HEK293 (cell line): ENCODE measurements at regions not wholly inside any gene's neighbourhood (a gene's known extent, or its start where the extent isn't known, plus 50 kb on each side); places are given as distances from the start of the nearest gene placed in this dataset.

Source experiments
- CTCF ChIA-PET: fragments of 350-600 bp; formaldehyde crosslinking; extraction: SDS; loops from one replicate; lab custom pipeline; 2021; ENCODE audit warnings: antibody characterized with exemption; lab: Yijun Ruan, JAX
- POLR2A ChIA-PET: fragments of 300-600 bp; formaldehyde crosslinking; extraction: SDS; loops from one replicate; lab custom pipeline; 2020; ENCODE audit warnings: antibody characterized with exemption, inconsistent platforms; lab: Yijun Ruan, JAX
- H3K27ac ChIP-seq: fragments of 200-500 bp; sonication (Bioruptor generic); 2 replicates; pipeline ENCODE4 v1.5.1; 2014; ENCODE audit warnings: low read depth, low read length, control low read depth, inconsistent platforms; ENCODE audit errors: extremely low read depth
- H3K36me3 ChIP-seq, 2 experiments: fragments of 200-500 bp in 1 of 2; sonication (Bioruptor generic) in 1 of 2; 1 replicate in 1 of 2; 2 replicates in 1 of 2; pipeline ENCODE4 v1.5.1; 2014 to 2017; ENCODE audit warnings: inconsistent platforms in 2 of 2, low read length in 2 of 2; ENCODE audit not compliant: control insufficient read depth in 2 of 2, insufficient read depth in 1 of 2
- H3K4me1 ChIP-seq: fragments of 200-500 bp; sonication (Bioruptor generic); 2 replicates; pipeline ENCODE4 v1.5.1; 2014; ENCODE audit warnings: mild to moderate bottlenecking, low read length, inconsistent platforms; ENCODE audit not compliant: control insufficient read depth, insufficient read depth
- H3K4me3 ChIP-seq: 2 replicates; pipeline ENCODE4 v1.5.1; 2011; ENCODE audit warnings: low read depth, mild to moderate bottlenecking, control low read depth, low read length, moderate library complexity
- H3K9me3 ChIP-seq: fragments of 200-500 bp; sonication (Bioruptor generic); 2 replicates; pipeline ENCODE4 v1.5.1; 2014; ENCODE audit warnings: low read depth, low read length, inconsistent platforms; ENCODE audit not compliant: control insufficient read depth, insufficient read depth
- HOXA7 ChIP-seq: sonication (generic); formaldehyde crosslinking; IDR thresholded peaks from 2 replicates; pipeline ENCODE4 v1.8.1; 2022; ENCODE audit warnings: missing genetic modification reagents, borderline replicate concordance
- KLF1 ChIP-seq: fragments of 450-650 bp; formaldehyde crosslinking; IDR thresholded peaks from 2 replicates; pipeline ENCODE4 v1.5.1; 2016; ENCODE audit warnings: missing biosample characterization, missing genetic modification characterization
- MEIS1 ChIP-seq: sonication (generic); formaldehyde crosslinking; IDR thresholded peaks from 2 replicates; pipeline ENCODE4 v1.8.1; 2022; ENCODE audit warnings: missing genetic modification reagents, mild to moderate bottlenecking, borderline replicate concordance
- TCF7L2 ChIP-seq: IDR thresholded peaks from 2 replicates; pipeline ENCODE4 v1.6.1; 2011; ENCODE audit warnings: low read depth, mild to moderate bottlenecking, inconsistent platforms, low read length, moderate library complexity, borderline replicate concordance
- ZEB2 ChIP-seq: fragments of 450-650 bp; formaldehyde crosslinking; IDR thresholded peaks from 2 replicates; pipeline ENCODE4 v1.5.1; 2016; ENCODE audit warnings: missing biosample characterization, missing genetic modification characterization
- ZFP3 ChIP-seq: fragments of 450-650 bp; formaldehyde crosslinking; IDR thresholded peaks from 2 replicates; pipeline ENCODE4 v1.5.1; 2016; ENCODE audit warnings: low read depth, missing biosample characterization, missing genetic modification characterization
- ZNF133 ChIP-seq: fragments of 450-650 bp; formaldehyde crosslinking; IDR thresholded peaks from 2 replicates; pipeline ENCODE4 v1.5.1; 2016; ENCODE audit warnings: missing biosample characterization, missing genetic modification characterization
- ZNF19 ChIP-seq: fragments of 450-650 bp; formaldehyde crosslinking; IDR thresholded peaks from 2 replicates; pipeline ENCODE4; 2016; ENCODE audit warnings: missing biosample characterization, missing genetic modification characterization, low read depth
- ZNF239 ChIP-seq: fragments of 450-650 bp; formaldehyde crosslinking; IDR thresholded peaks from 2 replicates; pipeline ENCODE4 v1.5.1; 2016; ENCODE audit warnings: missing biosample characterization, missing genetic modification characterization
- ZNF24 ChIP-seq: fragments of 450-650 bp; formaldehyde crosslinking; IDR thresholded peaks from 2 replicates; pipeline ENCODE4 v1.5.1; 2016; ENCODE audit warnings: missing biosample characterization, missing genetic modification characterization
- ZNF274 ChIP-seq, 2 experiments: fragments of 200-500 bp in 1 of 2; fragments of 450-650 bp in 1 of 2; sonication (Bioruptor generic) in 1 of 2; formaldehyde crosslinking in 1 of 2; IDR thresholded peaks; 2 replicates each; pipeline versions ENCODE4 v1.5.1 to v1.6.1; 2014 to 2016; ENCODE audit warnings: borderline replicate concordance in 1 of 2, inconsistent platforms in 1 of 2, low read length in 1 of 2, missing biosample characterization in 1 of 2, missing genetic modification characterization in 1 of 2
- ZNF311 ChIP-seq: fragments of 450-650 bp; formaldehyde crosslinking; IDR thresholded peaks from 2 replicates; pipeline ENCODE4 v1.5.1; 2017; ENCODE audit warnings: missing biosample characterization, missing genetic modification characterization, borderline replicate concordance
- ZNF324 ChIP-seq: fragments of 450-650 bp; formaldehyde crosslinking; IDR thresholded peaks from 2 replicates; pipeline ENCODE4 v1.5.1; 2016; ENCODE audit warnings: missing biosample characterization, missing genetic modification characterization
- ZNF335 ChIP-seq: fragments of 450-650 bp; formaldehyde crosslinking; conservative IDR thresholded peaks from 2 replicates; pipeline ENCODE4 v1.5.1; 2016; ENCODE audit warnings: missing biosample characterization, missing genetic modification characterization
- ZNF558 ChIP-seq: fragments of 450-650 bp; formaldehyde crosslinking; IDR thresholded peaks from 2 replicates; pipeline ENCODE4 v1.5.1; 2016; ENCODE audit warnings: missing biosample characterization, missing genetic modification characterization
- ZNF585B ChIP-seq: fragments of 450-650 bp; formaldehyde crosslinking; IDR thresholded peaks from 2 replicates; pipeline ENCODE4 v1.5.1; 2016; ENCODE audit warnings: missing biosample characterization, missing genetic modification characterization
- ZNF621 ChIP-seq: fragments of 450-650 bp; formaldehyde crosslinking; IDR thresholded peaks from 2 replicates; pipeline ENCODE4 v1.5.1; 2017; ENCODE audit warnings: missing biosample characterization, missing genetic modification characterization
- ZNF629 ChIP-seq: fragments of 450-650 bp; formaldehyde crosslinking; IDR thresholded peaks from 2 replicates; pipeline ENCODE4 v1.5.1; 2017; ENCODE audit warnings: missing biosample characterization, missing genetic modification characterization
- ZNF639 ChIP-seq: fragments of 450-650 bp; formaldehyde crosslinking; IDR thresholded peaks from 2 replicates; pipeline ENCODE4 v1.5.1; 2016; ENCODE audit warnings: missing biosample characterization, missing genetic modification characterization
- ZNF660 ChIP-seq: fragments of 450-650 bp; IDR thresholded peaks from 2 replicates; pipeline ENCODE4 v1.5.1; 2018; ENCODE audit warnings: missing biosample characterization, mild to moderate bottlenecking, missing genetic modification characterization
- ZNF707 ChIP-seq: fragments of 450-650 bp; formaldehyde crosslinking; IDR thresholded peaks from 2 replicates; pipeline ENCODE4 v1.5.1; 2016; ENCODE audit warnings: missing biosample characterization, missing genetic modification characterization
- ZSCAN18 ChIP-seq: fragments of 450-650 bp; formaldehyde crosslinking; IDR thresholded peaks from 2 replicates; pipeline ENCODE4 v1.5.1; 2016; ENCODE audit warnings: missing biosample characterization, missing genetic modification characterization
- TF ChIP-seq, protein P1 (sequence below): fragments of 450-650 bp; formaldehyde crosslinking; IDR thresholded peaks from 2 replicates; pipeline ENCODE4 v1.5.1; 2016; ENCODE audit warnings: missing biosample characterization, missing genetic modification characterization

DNA sequence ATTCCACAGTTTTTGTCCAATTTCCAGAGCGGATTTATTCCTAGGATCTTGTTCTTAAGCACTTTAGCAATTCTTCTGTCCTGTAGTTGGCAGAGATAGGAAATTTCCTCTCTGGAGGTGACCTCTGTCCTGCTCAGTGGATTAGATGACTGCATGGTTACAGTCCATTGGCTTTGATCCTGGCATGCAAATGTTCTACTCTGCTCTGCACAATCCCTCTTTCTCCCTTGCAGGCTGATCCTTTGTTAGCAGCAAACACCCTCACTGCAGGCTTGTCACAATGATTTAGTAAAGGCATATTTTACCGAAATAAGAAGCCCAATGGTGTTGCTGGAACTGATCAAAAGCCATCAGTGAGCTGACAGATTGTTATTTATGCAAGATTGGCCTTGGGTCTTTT lies 243.8 kb downstream of the COX7C start:
- H3K27ac ChIP-seq: no peak overlapping the region
- TF ChIP-seq ZNF629 (tag by site-specific recombination) (no peak), ZNF558 (tag by site-specific recombination) (no peak), HOXA7 (no peak), KLF1 (tag by site-specific recombination) (no peak), ZNF239 (tag by site-specific recombination) (no peak)
- ChIA-PET POLR2A (no interaction called here), CTCF (no interaction called here)
- no peaks in the 10 kb centered on the region for H3K4me1 ChIP-seq
- no peaks in the 10 kb centered on the region for H3K36me3 ChIP-seq
- H3K9me3 ChIP-seq: no peaks in the 10 kb centered on the region
- H3K4me3 ChIP-seq: no peak overlapping the region

- Histone ChIP-seq H3K27ac (no peak overlapping the region), H3K4me1 (no peaks in the 10 kb centered on the region), H3K9me3 (no peaks in the 10 kb centered on the region), H3K36me3 (no peaks in the 10 kb centered on the region)
- POLR2A ChIA-PET: no interaction called here
- TF ChIP-seq ZNF660 (tag by site-specific recombination): no peak
- no peak for TF ChIP-seq ZEB2 (tag by site-specific recombination)
- no peak for TF ChIP-seq ZNF24 (tag by site-specific recombination)
- TF ChIP-seq, all 188 proteins: peak for 0
- no peak overlapping the region for H3K4me3 ChIP-seq
- CTCF ChIA-PET: interaction anchor here (0.7 kb wide), 1 partner anchor 538 kb away, joined by 4 read pairs; no protein-coding TSS in a partner anchor
These were observed 244.4 kb downstream of the COX7C start for GRCh38 chr5:86862093-86862492.

DNA sequence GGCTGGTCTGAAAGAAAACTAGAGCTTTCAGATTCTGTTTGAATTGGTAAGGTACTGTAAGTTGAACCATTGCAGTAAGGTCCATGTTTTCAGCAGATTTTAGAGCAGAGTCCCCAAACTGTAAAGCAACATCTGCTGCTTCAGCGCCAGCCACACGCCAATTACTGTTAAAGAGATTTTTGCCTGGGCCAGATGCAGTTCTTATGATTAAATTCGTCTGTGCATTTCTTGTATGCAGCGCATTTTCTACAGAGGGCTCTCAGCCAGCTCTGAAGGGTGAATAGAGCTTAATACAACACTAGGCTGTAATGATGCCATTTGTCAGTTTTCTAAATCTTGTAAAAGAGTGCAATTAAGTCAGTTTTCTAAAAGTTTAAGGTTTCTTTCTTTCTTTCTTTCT lies 246.3 kb downstream of the COX7C start:
- POLR2A ChIA-PET: no interaction called here
- no peak overlapping the region for H3K27ac ChIP-seq
- H3K36me3 ChIP-seq: no peaks in the 10 kb centered on the region
- TF ChIP-seq ZFP3 (no peak), ZNF707 (tag by site-specific recombination) (no peak), TCF7L2 (no peak), ZNF585B (no peak), ZNF621 (tag by site-specific recombination) (no peak)
- TF ChIP-seq, protein P1, sequence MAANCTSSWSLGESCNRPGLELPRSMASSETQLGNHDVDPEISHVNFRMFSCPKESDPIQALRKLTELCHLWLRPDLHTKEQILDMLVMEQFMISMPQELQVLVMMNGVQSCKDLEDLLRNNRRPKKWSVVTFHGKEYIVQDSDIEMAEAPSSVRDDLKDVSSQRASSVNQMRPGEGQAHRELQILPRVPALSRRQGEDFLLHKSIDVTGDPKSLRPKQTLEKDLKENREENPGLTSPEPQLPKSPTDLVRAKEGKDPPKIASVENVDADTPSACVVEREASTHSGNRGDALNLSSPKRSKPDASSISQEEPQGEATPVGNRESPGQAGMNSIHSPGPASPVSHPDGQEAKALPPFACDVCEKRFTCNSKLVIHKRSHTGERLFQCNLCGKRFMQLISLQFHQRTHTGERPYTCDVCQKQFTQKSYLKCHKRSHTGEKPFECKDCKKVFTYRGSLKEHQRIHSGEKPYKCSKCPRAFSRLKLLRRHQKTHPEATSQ (tag by site-specific recombination): no peak
- TF ChIP-seq, all 188 proteins: peak for 0
- CTCF ChIA-PET: interaction anchor here (0.9 kb wide), 1 partner anchor 104 kb away, joined by 5 read pairs; no protein-coding TSS in a partner anchor
- Histone ChIP-seq H3K4me1 (no peaks in the 10 kb centered on the region), H3K4me3 (no peak overlapping the region), H3K9me3 (no peaks in the 10 kb centered on the region)

DNA sequence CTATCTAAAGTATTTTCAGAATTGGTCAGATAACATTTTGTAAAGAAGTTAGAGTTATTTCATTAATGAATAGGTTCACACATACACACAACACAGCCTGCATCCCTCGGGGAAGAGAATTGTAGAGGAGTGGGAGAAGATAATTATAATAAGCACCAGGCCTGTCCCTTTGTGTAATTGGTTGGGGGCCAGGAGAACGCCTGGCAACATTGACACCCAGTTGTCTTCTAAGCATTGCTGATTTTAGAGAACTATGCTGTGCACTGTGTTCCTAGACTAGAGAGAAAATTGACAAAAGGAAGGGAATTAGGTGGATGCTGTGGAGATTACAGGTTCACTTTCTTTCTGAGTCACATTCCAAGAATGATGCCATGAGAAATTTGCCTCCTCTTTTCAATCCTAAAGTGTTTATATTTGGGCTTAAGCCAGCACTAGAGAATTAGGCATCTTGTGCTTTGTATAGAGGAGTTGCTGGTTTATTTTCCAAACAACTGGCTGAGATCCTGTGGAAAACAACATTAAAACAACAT lies 247.6 kb downstream of the COX7C start:
- TF ChIP-seq ZNF133 (tag by site-specific recombination): no peak

DNA sequence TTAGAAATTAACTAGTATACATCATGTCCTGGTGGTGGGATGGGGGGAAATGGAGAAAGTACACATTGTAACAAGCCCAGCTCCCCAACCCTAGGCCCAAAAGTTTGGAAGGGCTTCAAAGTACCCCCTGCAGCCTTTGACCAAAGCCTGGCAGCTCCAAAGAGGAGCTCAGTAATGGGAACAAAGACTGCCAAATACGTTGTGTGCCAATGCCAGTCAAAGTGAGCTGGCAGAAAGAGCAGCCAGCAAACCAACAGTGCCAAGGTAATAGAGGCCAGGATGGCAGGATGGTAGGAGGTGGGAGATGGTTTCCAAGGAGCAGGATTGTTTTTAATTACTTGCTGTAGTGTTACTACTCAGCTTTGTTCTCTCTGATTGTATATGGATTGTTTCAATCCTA lies 248.3 kb downstream of the COX7C start:
- Histone ChIP-seq H3K4me1 (no peaks in the 10 kb centered on the region), H3K27ac (no peak overlapping the region), H3K36me3 (no peaks in the 10 kb centered on the region), H3K4me3 (no peak overlapping the region), H3K9me3 (no peaks in the 10 kb centered on the region)
- CTCF ChIA-PET: no interaction called here
- POLR2A ChIA-PET: no interaction called here
- TF ChIP-seq ZNF335 (no peak), ZNF274 (IDR thresholded peaks at IDR 0.05; ENCODE audit: low read length) (no peak), ZNF274 (tag by site-specific recombination; IDR thresholded peaks at IDR 0.05; ENCODE audit: borderline replicate concordance) (no peak), ZNF324 (no peak), ZNF311 (tag by site-specific recombination) (no peak), MEIS1 (CRISPR knock-in tag) (no peak), ZSCAN18 (tag by site-specific recombination) (no peak), ZNF639 (tag by site-specific recombination) (no peak), ZNF19 (tag by site-specific recombination) (no peak)

More for the DNA sequence above, 247.6 kb downstream of the COX7C start:
- no peaks in the 10 kb centered on the region for H3K4me1 ChIP-seq
- H3K36me3 ChIP-seq: no peaks in the 10 kb centered on the region
- H3K27ac ChIP-seq: no peak overlapping the region
- H3K4me3 ChIP-seq: no peak overlapping the region
- ChIA-PET CTCF (interaction anchor here (0.7 kb wide), 1 partner anchor 20 kb away, joined by 4 read pairs; no protein-coding TSS in a partner anchor), POLR2A (no interaction called here)
- no peaks in the 10 kb centered on the region for H3K9me3 ChIP-seq
